ENCODE measurements at regions not wholly inside any gene's neighbourhood (a gene's known extent, or its start where the extent isn't known, plus 50 kb on each side); places are given as distances from the start of the nearest gene placed in this dataset.

DNA sequence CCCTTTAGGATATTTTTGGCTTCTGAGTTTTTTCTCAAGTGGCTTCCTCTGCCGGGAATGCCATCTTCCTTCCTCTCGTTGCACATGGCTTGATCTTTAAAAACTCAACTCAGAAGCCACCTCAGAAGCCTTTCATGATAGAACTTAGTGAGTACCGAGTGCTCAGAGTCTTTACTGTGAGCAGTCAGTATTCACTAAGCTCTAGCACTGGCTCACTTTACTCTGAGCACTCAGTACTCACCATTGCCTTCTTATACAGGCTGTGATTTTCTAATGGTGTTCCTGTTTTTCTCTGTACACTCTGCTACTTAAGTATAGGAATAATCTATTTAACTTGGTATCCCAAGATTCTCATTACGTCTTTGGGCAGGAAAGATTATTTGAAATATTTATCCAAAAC, 116.2 kb downstream of the PFDN4 start:
- Histone ChIP-seq H3F3A (ENCODE audit: insufficient read depth) (no peaks in the 10 kb centered on the region), H4K20me1 (ENCODE audit: insufficient read depth) (no peaks in the 10 kb centered on the region), H3K79me2 (ENCODE audit: insufficient read depth) (no peaks in the 10 kb centered on the region), H2AFZ (no peak overlapping the region), H3K36me3 (ENCODE audit: low read depth) (no peaks in the 10 kb centered on the region), H3K4me1 (ENCODE audit: insufficient read depth) (peaks cover 9% of the 10 kb centered on the region), H3K4me2 (ENCODE audit: unreplicated experiment) (no peak overlapping the region), H3K4me3 (no peak overlapping the region), H3K9me2 (ENCODE audit: insufficient read depth) (no peaks in the 10 kb centered on the region), H3K27me3 (replicated peaks; ENCODE audit: insufficient read depth) (no peaks in the 10 kb centered on the region), H3K27ac (no peak overlapping the region), H3K9ac (no peak overlapping the region), H3K9me3 (ENCODE audit: low read depth) (no peaks in the 10 kb centered on the region)
- in situ Hi-C loops (cut with MboI), result no loop called here
- TF ChIP-seq EZH2 (IDR thresholded peaks at IDR 0.05; ENCODE audit: insufficient read depth, poor library complexity, severe bottlenecking) (no peak), EZH2phosphoT487 (IDR thresholded peaks at IDR 0.05; ENCODE audit: insufficient read depth, low read depth) (no peak)
- WGBS, 2 experiments (ENCODE audit: low coverage in 1 of 2, low lambda C conversion rate in 2 of 2, missing lambda C conversion rate in 2 of 2), result 74 to 75% methylated on average over 4 of the region's 4 CpGs
- DNase-seq, result no peak

DNA sequence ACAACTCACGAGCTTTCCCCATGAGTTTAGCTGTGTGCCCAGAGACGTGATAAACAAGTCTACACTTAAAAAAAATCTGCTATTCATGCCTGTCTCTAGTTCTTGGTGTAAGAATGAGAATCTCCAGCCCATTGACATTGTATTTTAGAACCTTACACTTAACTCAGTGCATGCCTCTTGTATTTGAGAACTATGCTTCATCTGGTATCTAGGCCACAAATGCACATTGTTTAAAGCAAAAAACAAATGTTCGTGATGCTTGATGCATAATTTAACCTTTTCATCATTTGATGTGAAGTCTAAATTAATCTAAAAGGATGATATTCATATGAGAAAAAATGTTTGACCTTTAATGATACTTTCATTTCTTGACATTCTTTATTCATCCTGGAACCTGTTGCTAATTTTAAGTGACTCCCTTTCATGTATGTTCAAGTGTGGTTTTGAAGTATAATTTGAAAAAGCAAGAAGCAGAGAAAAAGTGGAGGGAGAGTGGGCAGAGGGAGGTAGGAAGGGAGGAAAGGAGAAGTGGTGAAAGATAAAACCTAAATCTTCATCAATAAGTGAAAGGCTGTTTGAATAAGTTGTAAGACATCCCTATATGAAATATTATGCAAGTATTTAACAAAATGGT, 116.9 kb downstream of the PFDN4 start:
- 62 to 72% methylated on average over 3 of the region's 3 CpGs for WGBS, 2 experiments (ENCODE audit: low coverage in 1 of 2, low lambda C conversion rate in 2 of 2, missing lambda C conversion rate in 2 of 2)

DNA sequence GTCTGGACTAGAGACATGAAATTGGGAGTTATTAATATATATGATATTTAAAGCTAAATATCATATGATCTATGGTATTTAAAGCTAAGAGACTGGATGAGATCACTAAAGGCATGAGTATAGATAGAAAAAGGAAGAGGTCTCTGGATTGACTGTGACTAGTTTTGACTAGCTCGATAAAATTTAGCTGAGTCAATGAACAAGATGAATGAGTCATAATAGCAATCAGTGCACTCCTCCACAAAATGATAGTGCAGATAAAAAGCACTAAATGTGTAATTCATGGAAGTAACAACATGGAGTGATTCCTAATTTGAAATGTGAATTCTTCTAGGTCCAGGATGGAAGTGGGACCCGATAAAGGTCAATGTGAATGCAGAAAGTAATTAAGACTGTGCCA, 127.4 kb downstream of the PFDN4 start:
- peak; percentile 59 for DNase-seq
- WGBS, 2 experiments (ENCODE audit: low coverage in 1 of 2, low lambda C conversion rate in 2 of 2, missing lambda C conversion rate in 2 of 2), result 51 to 54% methylated on average over 2 of the region's 2 CpGs

More for the DNA sequence above, 116.9 kb downstream of the PFDN4 start:
- H4K20me1 ChIP-seq (ENCODE audit: insufficient read depth), result no peaks in the 10 kb centered on the region
- no peak overlapping the region for H3K9ac ChIP-seq
- no peaks in the 10 kb centered on the region for H3K36me3 ChIP-seq (ENCODE audit: low read depth)
- DNase-seq, result no peak
- TF ChIP-seq EZH2phosphoT487 (IDR thresholded peaks at IDR 0.05; ENCODE audit: insufficient read depth, low read depth), result no peak
- no peak for TF ChIP-seq EZH2 (IDR thresholded peaks at IDR 0.05; ENCODE audit: insufficient read depth, poor library complexity, severe bottlenecking)
- H2AFZ ChIP-seq, result no peak overlapping the region
- in situ Hi-C loops (cut with MboI), result no loop called here
- no peak overlapping the region for H3K4me2 ChIP-seq (ENCODE audit: unreplicated experiment)
- peaks cover 9% of the 10 kb centered on the region for H3K4me1 ChIP-seq (ENCODE audit: insufficient read depth)
- no peaks in the 10 kb centered on the region for H3F3A ChIP-seq (ENCODE audit: insufficient read depth)
- H3K9me2 ChIP-seq (ENCODE audit: insufficient read depth), result no peaks in the 10 kb centered on the region
- H3K9me3 ChIP-seq (ENCODE audit: low read depth), result no peaks in the 10 kb centered on the region
- no peak overlapping the region for H3K27ac ChIP-seq
- H3K4me3 ChIP-seq, result no peak overlapping the region
- H3K79me2 ChIP-seq (ENCODE audit: insufficient read depth), result no peaks in the 10 kb centered on the region
- no peaks in the 10 kb centered on the region for H3K27me3 ChIP-seq (replicated peaks; ENCODE audit: insufficient read depth)

DNA sequence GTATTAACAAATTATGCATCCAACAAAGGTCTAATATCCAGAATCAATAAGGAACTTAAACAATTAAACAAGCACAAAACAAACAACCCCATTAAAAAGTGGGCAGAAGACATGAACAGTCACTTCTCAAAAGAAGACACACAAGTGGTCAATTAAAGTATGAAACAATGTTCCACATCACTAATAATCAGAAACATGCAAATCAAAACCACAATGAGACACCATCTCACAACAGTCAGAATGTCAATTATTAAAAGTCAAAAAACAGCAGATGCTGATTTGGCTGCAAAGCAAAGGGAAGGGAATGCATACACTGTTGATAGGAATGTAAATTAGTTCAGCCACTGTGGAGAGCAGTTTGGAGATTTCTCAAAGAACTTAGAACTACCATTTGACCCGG, 129.3 kb downstream of the PFDN4 start:
- DNase-seq, result no peak
- Histone ChIP-seq H3K9me2 (ENCODE audit: insufficient read depth) (peaks cover 3% of the 10 kb centered on the region; the same call in 1 of the 2 replicates), H2AFZ (no peak overlapping the region), H4K20me1 (ENCODE audit: insufficient read depth) (no peaks in the 10 kb centered on the region), H3K27ac (no peak overlapping the region), H3K4me3 (no peak overlapping the region), H3K79me2 (ENCODE audit: insufficient read depth) (no peaks in the 10 kb centered on the region), H3K4me1 (ENCODE audit: insufficient read depth) (peaks cover 28% of the 10 kb centered on the region), H3F3A (ENCODE audit: insufficient read depth) (peaks cover 21% of the 10 kb centered on the region), H3K4me2 (ENCODE audit: unreplicated experiment) (no peak overlapping the region), H3K9ac (no peak overlapping the region), H3K9me3 (ENCODE audit: low read depth) (no peaks in the 10 kb centered on the region), H3K36me3 (ENCODE audit: low read depth) (no peaks in the 10 kb centered on the region), H3K27me3 (replicated peaks; ENCODE audit: insufficient read depth) (no peaks in the 10 kb centered on the region)
- in situ Hi-C loops (cut with MboI), result no loop called here
- TF ChIP-seq EZH2phosphoT487 (IDR thresholded peaks at IDR 0.05; ENCODE audit: insufficient read depth, low read depth) (no peak), EZH2 (IDR thresholded peaks at IDR 0.05; ENCODE audit: insufficient read depth, poor library complexity, severe bottlenecking) (no peak)
- 14 to 15% methylated on average over 1 of the region's 1 CpG for WGBS, 2 experiments (ENCODE audit: low coverage in 1 of 2, low lambda C conversion rate in 2 of 2, missing lambda C conversion rate in 2 of 2)

More for the DNA sequence above, 127.4 kb downstream of the PFDN4 start:
- Histone ChIP-seq H3K36me3 (ENCODE audit: low read depth) (no peaks in the 10 kb centered on the region), H3K27ac (no peak overlapping the region), H4K20me1 (ENCODE audit: insufficient read depth) (no peaks in the 10 kb centered on the region), H3K27me3 (replicated peaks; ENCODE audit: insufficient read depth) (no peaks in the 10 kb centered on the region), H3K9me3 (ENCODE audit: low read depth) (no peaks in the 10 kb centered on the region), H3K79me2 (ENCODE audit: insufficient read depth) (no peaks in the 10 kb centered on the region), H3K9me2 (ENCODE audit: insufficient read depth) (peaks cover 6% of the 10 kb centered on the region; the same call in 1 of the 2 replicates), H3K4me3 (no peak overlapping the region), H3K4me1 (ENCODE audit: insufficient read depth) (peaks cover 13% of the 10 kb centered on the region), H3K4me2 (ENCODE audit: unreplicated experiment) (no peak overlapping the region), H2AFZ (no peak overlapping the region), H3F3A (ENCODE audit: insufficient read depth) (peaks cover 4% of the 10 kb centered on the region), H3K9ac (no peak overlapping the region)
- in situ Hi-C loops (cut with MboI), result no loop called here
- TF ChIP-seq EZH2 (IDR thresholded peaks at IDR 0.05; ENCODE audit: insufficient read depth, poor library complexity, severe bottlenecking), result no peak
- TF ChIP-seq EZH2phosphoT487 (IDR thresholded peaks at IDR 0.05; ENCODE audit: insufficient read depth, low read depth), result no peak

All from GM23248 (cell line).